Activated CD8-positive, alpha-beta memory T cell treated with anti-CD3 and anti-CD28 coated beads for 1 hour (primary cell): ENCODE measurements at regions not wholly inside any gene's neighbourhood (a gene's known extent, or its start where the extent isn't known, plus 50 kb on each side); places are given as distances from the start of the nearest gene placed in this dataset.

Experiments
- DNase-seq, 2 donors: peaks; one replicate each; pipeline ENCODE4 v3.0.0-alpha.2; 2020; ENCODE audit warnings: low read depth in 1 of 2; ENCODE audit errors: extremely low read depth in 1 of 2

GRCh38 chr5:167780177-167780576 lies 511.3 kb upstream of the WWC1 start:
- no peak for DNase-seq

- no peak for DNase-seq
Measured at GRCh38 chr5:167783145-167783817, 508.2 kb upstream of the WWC1 start.

GRCh38 chr5:167785106-167785505 lies 506.3 kb upstream of the WWC1 start:
- no peak for DNase-seq

GRCh38 chr5:167785901-167786300 lies 505.5 kb upstream of the WWC1 start:
- no peak for DNase-seq

- DNase-seq, result no peak
Measured at GRCh38 chr5:167786871-167787578, 504.4 kb upstream of the WWC1 start.

GRCh38 chr5:167790045-167790444 lies 501.4 kb upstream of the WWC1 start:
- no peak for DNase-seq

GRCh38 chr5:167790462-167791260 lies 500.8 kb upstream of the WWC1 start:
- DNase-seq, result no peak

GRCh38 chr5:167792514-167792913 lies 498.9 kb upstream of the WWC1 start:
- no peak for DNase-seq

GRCh38 chr5:167793700-167794099 lies 497.7 kb upstream of the WWC1 start:
- no peak for DNase-seq

GRCh38 chr5:167794121-167794520 lies 497.3 kb upstream of the WWC1 start:
- no peak for DNase-seq

- no peak for DNase-seq
Measured at GRCh38 chr5:167796672-167797071, 494.8 kb upstream of the WWC1 start.

- no peak for DNase-seq
Measured at GRCh38 chr5:167797933-167798332, 493.5 kb upstream of the WWC1 start.

- no peak for DNase-seq
Measured at GRCh38 chr5:167798448-167798847, 493.0 kb upstream of the WWC1 start.

- no peak for DNase-seq
Measured at GRCh38 chr5:167800427-167800826, 491.0 kb upstream of the WWC1 start.

GRCh38 chr5:167801999-167802398 lies 489.4 kb upstream of the WWC1 start:
- no peak for DNase-seq

- no peak for DNase-seq
Measured at GRCh38 chr5:167802755-167803431, 488.6 kb upstream of the WWC1 start.

- no peak for DNase-seq
Measured at GRCh38 chr5:167804512-167805220, 486.8 kb upstream of the WWC1 start.

- no peak for DNase-seq
Measured at GRCh38 chr5:167810573-167810972, 480.9 kb upstream of the WWC1 start.

GRCh38 chr5:167812871-167813270 lies 478.6 kb upstream of the WWC1 start:
- DNase-seq, result no peak

- DNase-seq, result no peak
Measured at GRCh38 chr5:167813389-167813788, 478.1 kb upstream of the WWC1 start.

- no peak for DNase-seq
Measured at GRCh38 chr5:167814040-167814439, 477.4 kb upstream of the WWC1 start.
